D721Med (cell line): ENCODE measurements at regions not wholly inside any gene's neighbourhood (a gene's known extent, or its start where the extent isn't known, plus 50 kb on each side); places are given as distances from the start of the nearest gene placed in this dataset.

Experiments
- DNase-seq: peaks from one replicate; pipeline ENCODE4 v3.0.0; 2011; ENCODE audit warnings: low spot score; ENCODE audit not compliant: insufficient read length
- FAIRE-seq: peaks from 2 replicates; lab custom pipeline; 2011; peaks lifted over from hg19 to GRCh38; lab: Jason Lieb, UNC
- CTCF ChIP-seq: IDR thresholded peaks from 2 replicates; pipeline ENCODE4 v1.5.1; 2012; ENCODE audit warnings: mild to moderate bottlenecking, control low read depth; ENCODE audit not compliant: insufficient read depth; ENCODE audit errors: missing control alignments

- DNase-seq (no peak), FAIRE-seq (no peak)
- TF ChIP-seq CTCF, result no peak
Observed at GRCh38 chrX:25068340-25068739, 52.6 kb upstream of the ARX start.

- DNase-seq (no peak), FAIRE-seq (no peak)
- TF ChIP-seq CTCF, result no peak
Observed at GRCh38 chrX:25067271-25068172, 51.8 kb upstream of the ARX start.

- no peak for DNase-seq
- TF ChIP-seq CTCF, result no peak
- no peak for FAIRE-seq
Observed at GRCh38 chrX:25066131-25066530, 50.4 kb upstream of the ARX start.
